ENCODE measurements at regions not wholly inside any gene's neighbourhood (a gene's known extent, or its start where the extent isn't known, plus 50 kb on each side); places are given as distances from the start of the nearest gene placed in this dataset.

DNA sequence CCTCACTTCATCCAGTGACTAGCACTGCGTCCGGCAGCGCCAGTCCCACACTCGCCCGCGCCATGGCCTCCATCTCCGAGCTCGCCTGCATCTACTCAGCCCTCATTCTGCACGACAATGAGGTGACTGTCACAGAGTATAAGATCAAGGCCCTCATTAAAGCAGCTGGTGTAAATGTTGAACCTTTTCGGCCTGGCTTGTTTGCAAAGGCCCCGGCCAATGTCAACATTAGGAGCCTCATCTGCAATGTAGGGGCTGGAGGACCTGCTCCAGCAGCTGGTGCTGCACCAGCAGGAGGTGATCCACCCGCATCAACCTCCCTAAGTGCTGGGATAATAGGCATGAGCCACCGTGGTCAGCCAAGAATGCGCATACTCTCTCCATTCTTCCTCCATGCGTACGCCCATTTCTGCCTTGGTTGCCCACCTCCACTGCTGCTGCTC, 59.9 kb downstream of the IRF2BPL start:
- Mint-ChIP-seq H3K9me3 (no peaks in the 10 kb centered on the region), H3K36me3 (ENCODE audit: low read depth) (peaks cover 3% of the 10 kb centered on the region; the same call in 1 of the 3 replicates), H3K27me3 (ENCODE audit: insufficient read depth, low read depth, poor library complexity) (peaks cover 17% of the 10 kb centered on the region), H3K4me1 (peaks cover 52% of the 10 kb centered on the region), H3K27ac (peak overlapping the region; percentile 88), H3K4me3 (peak overlapping the region; percentile 5; the same call in 1 of the 3 replicates)
- H3K4me3 ChIP-seq = no peak overlapping the region; the same call in 1 of the 2 replicates
- H3K4me2 ChIP-seq = peak overlapping the region; percentile 64; the same call in 1 of the 2 replicates
- H3K27ac ChIP-seq (ENCODE audit: low read depth) = peak overlapping the region; percentile 69; the same call in 1 of the 2 replicates
- TF ChIP-seq ZNF462 (CRISPR knock-in tag; IDR thresholded peaks at IDR 0.05) = peak; percentile 98
- TF ChIP-seq ZNF114 (CRISPR knock-in tag; IDR thresholded peaks at IDR 0.05) = no peak
- TF ChIP-seq CREB1 (CRISPR knock-in tag; IDR thresholded peaks at IDR 0.05; ENCODE audit: low read depth) = no peak; the same call in 1 of the 2 replicates
- TF ChIP-seq ZNF331 (CRISPR knock-in tag; IDR thresholded peaks at IDR 0.05; ENCODE audit: low read depth) = no peak
- peak; percentile 56; the same call in 1 of the 2 replicates for TF ChIP-seq NANOG (IDR thresholded peaks at IDR 0.05; ENCODE audit: borderline replicate concordance)
- peak; percentile 17 to 49; a peak in 3 of 4 replicates for TF ChIP-seq CTCF (conservative IDR thresholded peaks at IDR 0.05; ENCODE audit: low read depth in 2 of 2)
- TF ChIP-seq ETS1 (IDR thresholded peaks at IDR 0.05) = no peak
- ATAC-seq (peak; percentile 86), DNase-seq (ENCODE audit: low spot score) (peak; percentile 75)
- H3K9me2 ChIP-seq (ENCODE audit: insufficient read depth) = no peaks in the 10 kb centered on the region
- no peaks in the 10 kb centered on the region for H3K27me3 ChIP-seq (ENCODE audit: insufficient read depth)
- H3K79me2 ChIP-seq (replicated peaks; ENCODE audit: insufficient read depth) = no peaks in the 10 kb centered on the region
- H3K4me1 ChIP-seq (ENCODE audit: insufficient read depth) = peaks cover 22% of the 10 kb centered on the region
- H3F3A ChIP-seq (replicated peaks; ENCODE audit: low read depth) = peaks cover 25% of the 10 kb centered on the region; the same call in 1 of the 2 replicates
- H4K20me1 ChIP-seq (replicated peaks; ENCODE audit: insufficient read depth) = no peaks in the 10 kb centered on the region
- H3K36me3 ChIP-seq (ENCODE audit: insufficient read depth) = no peaks in the 10 kb centered on the region
- no peak overlapping the region for H2AFZ ChIP-seq
